ENCODE measurements at regions not wholly inside any gene's neighbourhood (a gene's known extent, or its start where the extent isn't known, plus 50 kb on each side); places are given as distances from the start of the nearest gene placed in this dataset.
"Not testable (repeated sequence)": the region's sequence is repeated elsewhere in the genome, so short reads cannot be mapped to it uniquely, and the experiment has no call there.

GRCh38 chr4:173718504-173718903, 188.5 kb upstream of the HAND2 start:
- TF ChIP-seq RARB (CRISPR knock-in tag; IDR thresholded peaks at IDR 0.05); OSR1 (CRISPR knock-in tag; IDR thresholded peaks at IDR 0.05); ZNF565 (CRISPR knock-in tag; conservative IDR thresholded peaks at IDR 0.05; ENCODE audit: low read depth): not testable (repeated sequence)
- TF ChIP-seq, protein P1, sequence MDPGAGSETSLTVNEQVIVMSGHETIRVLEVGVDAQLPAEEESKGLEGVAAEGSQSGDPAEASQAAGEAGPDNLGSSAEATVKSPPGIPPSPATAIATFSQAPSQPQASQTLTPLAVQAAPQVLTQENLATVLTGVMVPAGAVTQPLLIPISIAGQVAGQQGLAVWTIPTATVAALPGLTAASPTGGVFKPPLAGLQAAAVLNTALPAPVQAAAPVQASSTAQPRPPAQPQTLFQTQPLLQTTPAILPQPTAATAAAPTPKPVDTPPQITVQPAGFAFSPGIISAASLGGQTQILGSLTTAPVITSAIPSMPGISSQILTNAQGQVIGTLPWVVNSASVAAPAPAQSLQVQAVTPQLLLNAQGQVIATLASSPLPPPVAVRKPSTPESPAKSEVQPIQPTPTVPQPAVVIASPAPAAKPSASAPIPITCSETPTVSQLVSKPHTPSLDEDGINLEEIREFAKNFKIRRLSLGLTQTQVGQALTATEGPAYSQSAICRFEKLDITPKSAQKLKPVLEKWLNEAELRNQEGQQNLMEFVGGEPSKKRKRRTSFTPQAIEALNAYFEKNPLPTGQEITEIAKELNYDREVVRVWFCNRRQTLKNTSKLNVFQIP (CRISPR knock-in tag; IDR thresholded peaks at IDR 0.05; ENCODE audit: borderline replicate concordance, low read depth) = not testable (repeated sequence)

Data from SK-N-SH treated with all-trans-retinoic acid at 6 μM for 48 hours (cell line).